Gastroesophageal sphincter (tissue), 3 donors: ENCODE measurements at regions not wholly inside any gene's neighbourhood (a gene's known extent, or its start where the extent isn't known, plus 50 kb on each side); places are given as distances from the start of the nearest gene placed in this dataset.

Source experiments
- CTCF ChIP-seq, 4 experiments: fragments of 200-600 bp in 2 of 4; fragments of 450-650 bp in 2 of 4; sonication (generic) in 1 of 4; IDR thresholded peaks; one replicate each; pipeline ENCODE4 v1.5.1; 2017 to 2019; ENCODE audit warnings: antibody characterized with exemption in 4 of 4, mild to moderate bottlenecking in 2 of 4, moderate library complexity in 2 of 4
- POLR2A ChIP-seq, 2 donors: fragments of 450-650 bp; IDR thresholded peaks; one replicate each; pipeline ENCODE4 v1.6.1; 2017; ENCODE audit warnings: antibody characterized with exemption in 2 of 2, mild to moderate bottlenecking in 2 of 2, moderate library complexity in 1 of 2
- POLR2AphosphoS5 ChIP-seq: sonication (generic); formaldehyde crosslinking; IDR thresholded peaks from one replicate; pipeline ENCODE4 v1.6.1; 2017; ENCODE audit warnings: antibody characterized with exemption

GRCh38 chr10:7102557-7103349, 308.1 kb downstream of the SFMBT2 start:
- TF ChIP-seq CTCF (IDR thresholded peaks at IDR 0.05) (no peak), POLR2A (IDR thresholded peaks at IDR 0.05) (no peak), POLR2AphosphoS5 (no peak)
